Gastroesophageal sphincter (tissue), 4 donors: ENCODE measurements at regions not wholly inside any gene's neighbourhood (a gene's known extent, or its start where the extent isn't known, plus 50 kb on each side); places are given as distances from the start of the nearest gene placed in this dataset.

ENCODE experiments used
- ATAC-seq: fragments of 150-250 bp; one replicate; pipeline ENCODE4 v1.9.1; 2016; ENCODE audit warnings: mild to moderate bottlenecking, moderate library complexity
- H3K27ac ChIP-seq, 4 donors: fragments of 200-600 bp; sonication (generic) in 3 of 4; 1 replicate in 3 of 4; 2 replicates in 1 of 4; pipeline ENCODE4 v1.5.1; 2016 to 2019
- H3K27me3 ChIP-seq: fragments of 200-600 bp; sonication (generic); one replicate; pipeline ENCODE4 v1.5.1; 2019
- H3K36me3 ChIP-seq, 2 donors: fragments of 200-600 bp; sonication (generic); one replicate each; pipeline ENCODE4 v1.5.1; 2019; ENCODE audit warnings: control low read depth in 1 of 2
- H3K4me1 ChIP-seq, 3 donors: fragments of 200-600 bp; sonication (generic); 1 replicate in 2 of 3; 2 replicates in 1 of 3; pipeline ENCODE4 v1.5.1; 2016 to 2019; ENCODE audit warnings: control low read depth in 2 of 3
- H3K4me3 ChIP-seq, 2 donors: fragments of 200-600 bp; sonication (generic); one replicate each; pipeline ENCODE4 v1.5.1; 2019; ENCODE audit warnings: mild to moderate bottlenecking in 1 of 2, moderate library complexity in 1 of 2
- H3K9me3 ChIP-seq, 3 donors: fragments of 200-600 bp; sonication (generic); one replicate each; pipeline ENCODE4 v1.5.1; 2017 to 2019; ENCODE audit warnings: control low read depth in 2 of 3
- CTCF ChIP-seq, 4 experiments: fragments of 200-600 bp in 2 of 4; fragments of 450-650 bp in 2 of 4; sonication (generic) in 1 of 4; IDR thresholded peaks; one replicate each; pipeline ENCODE4 v1.5.1; 2017 to 2019; ENCODE audit warnings: antibody characterized with exemption in 4 of 4, mild to moderate bottlenecking in 2 of 4, moderate library complexity in 2 of 4
- EP300 ChIP-seq: sonication (generic); formaldehyde crosslinking; IDR thresholded peaks from one replicate; pipeline ENCODE4 v1.6.1; 2017; ENCODE audit warnings: antibody characterized with exemption, mild to moderate bottlenecking
- POLR2A ChIP-seq, 2 donors: fragments of 450-650 bp; IDR thresholded peaks; one replicate each; pipeline ENCODE4 v1.6.1; 2017; ENCODE audit warnings: antibody characterized with exemption in 2 of 2, mild to moderate bottlenecking in 2 of 2, moderate library complexity in 1 of 2
- POLR2AphosphoS5 ChIP-seq: sonication (generic); formaldehyde crosslinking; IDR thresholded peaks from one replicate; pipeline ENCODE4 v1.6.1; 2017; ENCODE audit warnings: antibody characterized with exemption
- WGBS, 2 donors: methylation state at CpG; one replicate each; pipeline ENCODE4 v1.1.5; 2018; ENCODE audit warnings: low coverage in 1 of 2; 5-methylcytosine and 5-hydroxymethylcytosine counted together

DNA sequence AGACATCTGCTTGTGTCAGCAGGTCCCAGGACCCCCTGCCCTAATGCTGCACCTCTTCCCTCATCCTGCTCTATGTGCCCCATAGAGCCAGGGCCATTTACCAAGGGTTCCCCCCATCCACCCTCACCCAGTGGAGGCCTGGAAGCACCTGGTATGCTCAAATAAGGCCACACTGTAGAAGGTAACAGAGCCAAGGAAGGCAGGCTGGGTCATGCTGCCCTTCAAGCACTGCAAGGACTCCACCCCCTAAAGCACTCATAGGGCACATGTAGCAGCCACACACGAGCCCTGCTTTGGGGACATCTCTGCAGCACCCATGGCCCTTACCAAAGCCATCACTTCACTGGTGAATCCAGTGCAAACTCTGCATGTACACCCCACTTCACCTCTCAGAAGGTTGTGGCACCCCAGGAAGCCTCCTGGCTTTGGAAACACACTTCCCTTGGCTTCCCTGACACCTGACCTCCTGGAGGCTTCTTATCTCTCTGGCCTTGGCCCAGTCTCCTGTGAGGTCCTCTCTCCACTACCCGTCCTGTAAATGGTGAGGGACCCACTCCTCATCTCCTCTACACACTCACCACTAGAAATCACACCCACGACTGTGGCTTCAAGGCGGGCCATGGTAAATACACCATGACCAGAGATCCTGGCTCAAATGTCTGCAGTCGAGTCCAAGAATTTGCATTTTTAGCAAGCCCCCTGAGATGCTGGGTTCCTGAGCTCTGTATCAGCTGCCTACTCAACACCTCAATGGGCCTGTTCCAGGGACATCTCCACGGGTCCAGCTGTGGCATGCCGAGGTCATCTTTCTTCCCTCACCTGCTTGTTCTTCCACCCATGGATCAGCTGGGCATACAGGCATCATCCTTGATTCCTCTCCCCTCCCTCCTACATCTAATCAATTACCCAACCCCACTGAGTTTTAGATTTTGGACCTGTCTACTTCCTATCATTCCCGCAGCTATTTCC, 80.9 kb upstream of the DOCK9 start:
- TF ChIP-seq EP300: no peak
- TF ChIP-seq POLR2A (IDR thresholded peaks at IDR 0.05): no peak
- TF ChIP-seq CTCF (IDR thresholded peaks at IDR 0.05): no peak
- no peak for TF ChIP-seq POLR2AphosphoS5
- H3K4me1 ChIP-seq: peaks cover 20 to 99% (median 60%) of the 10 kb centered on the region in 3 donors
- H3K27me3 ChIP-seq: no peaks in the 10 kb centered on the region
- H3K36me3 ChIP-seq: no peaks in the 10 kb centered on the region
- no peak for ATAC-seq
- peak overlapping the region in 3 of 4 donors; percentile 78 to 81 (median 81) for H3K27ac ChIP-seq
- no peaks in the 10 kb centered on the region for H3K9me3 ChIP-seq
- 30 to 84% methylated on average over 1 to 5 of the region's 8 CpGs for WGBS, 2 donors
- no peak overlapping the region for H3K4me3 ChIP-seq

GRCh38 chr13:99059498-99060075, 81.7 kb upstream of the DOCK9 start:
- H3K4me3 ChIP-seq: no peak overlapping the region
- 33 to 76% methylated on average over 3 of the region's 3 CpGs for WGBS, 2 donors

GRCh38 chr13:99061411-99061810, 83.5 kb upstream of the DOCK9 start:
- TF ChIP-seq EP300 (no peak), POLR2AphosphoS5 (no peak), POLR2A (IDR thresholded peaks at IDR 0.05) (no peak), CTCF (IDR thresholded peaks at IDR 0.05) (no peak)
- WGBS, 2 donors: 67 to 70% methylated on average over 3 to 4 of the region's 4 CpGs
- no peak for ATAC-seq
- no peak overlapping the region for H3K4me3 ChIP-seq
- H3K27me3 ChIP-seq: no peaks in the 10 kb centered on the region
- H3K27ac ChIP-seq: peak overlapping the region; percentile 53 to 85 (median 81)
- peaks cover 15 to 99% (median 56%) of the 10 kb centered on the region in 3 donors for H3K4me1 ChIP-seq
- H3K36me3 ChIP-seq: no peaks in the 10 kb centered on the region
- H3K9me3 ChIP-seq: no peaks in the 10 kb centered on the region

More at GRCh38 chr13:99059498-99060075, 81.7 kb upstream of the DOCK9 start:
- Histone ChIP-seq H3K4me1 (peaks cover 22 to 99% (median 57%) of the 10 kb centered on the region in 3 donors), H3K36me3 (no peaks in the 10 kb centered on the region), H3K27ac (peak overlapping the region in 3 of 4 donors; percentile 78 to 81 (median 81)), H3K9me3 (no peaks in the 10 kb centered on the region), H3K27me3 (no peaks in the 10 kb centered on the region)
- ATAC-seq: no peak
- no peak for TF ChIP-seq POLR2A (IDR thresholded peaks at IDR 0.05)
- no peak for TF ChIP-seq EP300
- no peak for TF ChIP-seq CTCF (IDR thresholded peaks at IDR 0.05)
- TF ChIP-seq POLR2AphosphoS5: no peak

GRCh38 chr13:99062593-99062992, 84.7 kb upstream of the DOCK9 start:
- H3K27ac ChIP-seq: peak overlapping the region; percentile 70 to 85 (median 81)
- TF ChIP-seq POLR2A (IDR thresholded peaks at IDR 0.05) (no peak), EP300 (no peak), POLR2AphosphoS5 (no peak), CTCF (IDR thresholded peaks at IDR 0.05) (no peak)
- peak overlapping the region in 1 of 2 donors; percentile 8 for H3K4me3 ChIP-seq
- no peaks in the 10 kb centered on the region for H3K27me3 ChIP-seq
- no peaks in the 10 kb centered on the region for H3K9me3 ChIP-seq
- 29 to 38% methylated on average over 7 to 10 of the region's 10 CpGs for WGBS, 2 donors
- H3K36me3 ChIP-seq: no peaks in the 10 kb centered on the region
- peak; percentile 48 for ATAC-seq
- peaks cover 12 to 99% (median 45%) of the 10 kb centered on the region in 3 donors for H3K4me1 ChIP-seq
